Right atrium auricular region (tissue), 2 donors: ENCODE measurements at regions not wholly inside any gene's neighbourhood (a gene's known extent, or its start where the extent isn't known, plus 50 kb on each side); places are given as distances from the start of the nearest gene placed in this dataset.

Source experiments
- DNase-seq: peaks from one replicate; pipeline ENCODE4 v3.0.0-alpha.2; 2019; ENCODE audit warnings: low spot score
- H3K27ac ChIP-seq, 2 donors: fragments of 200-600 bp; sonication (generic); 1 replicate in 1 of 2; 2 replicates in 1 of 2; pipeline ENCODE4 v1.5.1; 2016 to 2019
- H3K27me3 ChIP-seq, 2 donors: fragments of 200-600 bp; sonication (generic); one replicate each; pipeline versions ENCODE4 v1.5.1 to v1.6.0; 2017 to 2019
- H3K36me3 ChIP-seq: fragments of 200-600 bp; sonication (generic); one replicate; pipeline ENCODE4 v1.5.1; 2016
- H3K4me1 ChIP-seq, 2 donors: fragments of 200-600 bp; sonication (generic); one replicate each; pipeline versions ENCODE4 v1.5.1 to v1.6.0; 2017 to 2019
- H3K4me3 ChIP-seq, 2 donors: fragments of 200-600 bp; sonication (generic); 1 replicate in 1 of 2; 2 replicates in 1 of 2; pipeline ENCODE4 v1.5.1; 2017 to 2019; ENCODE audit warnings: mild to moderate bottlenecking in 1 of 2, moderate library complexity in 1 of 2
- H3K9me3 ChIP-seq, 2 donors: fragments of 200-600 bp; sonication (generic); one replicate each; pipeline ENCODE4 v1.5.1; 2019
- CTCF ChIP-seq, 2 donors: fragments of 200-600 bp; sonication (generic); IDR thresholded peaks; one replicate each; pipeline ENCODE4 v1.5.1; 2019; ENCODE audit warnings: antibody characterized with exemption in 2 of 2

DNA sequence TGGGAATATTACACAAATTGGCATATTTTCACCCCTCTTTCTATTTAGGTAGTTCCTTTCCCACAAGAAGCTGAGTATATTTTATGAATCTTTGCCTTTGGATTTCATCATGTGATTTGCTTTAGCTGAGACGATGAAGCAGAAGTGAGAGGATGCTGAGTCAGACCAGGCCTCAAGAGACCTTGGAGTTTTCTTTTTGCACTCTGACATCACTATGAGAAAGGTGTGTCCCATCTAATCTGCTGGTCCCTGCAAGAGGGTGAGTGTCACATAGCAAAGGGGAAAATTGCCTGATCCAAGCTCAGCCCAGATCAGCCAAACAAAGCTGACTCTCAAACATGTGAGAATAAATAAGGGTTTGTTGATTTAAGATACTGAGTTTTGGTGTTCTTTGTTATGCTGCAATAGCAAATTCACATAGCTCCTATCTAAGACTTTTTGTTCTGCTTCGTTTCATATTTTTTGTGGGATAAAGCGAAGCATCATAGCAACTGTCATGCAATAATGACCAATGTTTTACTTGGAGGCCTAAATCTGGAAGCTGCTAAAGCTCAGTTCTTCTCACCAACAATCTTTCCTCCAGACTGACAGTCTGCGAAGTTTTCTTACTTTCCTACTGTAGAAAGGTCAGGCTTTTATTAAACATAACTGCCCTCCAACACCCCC is 176.9 kb downstream of the PDHA2 start:
- Histone ChIP-seq H3K36me3 (no peaks in the 10 kb centered on the region), H3K4me3 (no peak overlapping the region), H3K27ac (no peak overlapping the region), H3K4me1 (no peaks in the 10 kb centered on the region), H3K27me3 (no peaks in the 10 kb centered on the region), H3K9me3 (no peaks in the 10 kb centered on the region)
- no peak for TF ChIP-seq CTCF (IDR thresholded peaks at IDR 0.05)
- no peak for DNase-seq

GRCh38 chr4:96025011-96025410 is 185.1 kb downstream of the PDHA2 start:
- Histone ChIP-seq H3K27ac (no peak overlapping the region), H3K4me3 (no peak overlapping the region), H3K36me3 (no peaks in the 10 kb centered on the region), H3K27me3 (no peaks in the 10 kb centered on the region), H3K9me3 (no peaks in the 10 kb centered on the region), H3K4me1 (no peaks in the 10 kb centered on the region)
- DNase-seq: no peak
- no peak for TF ChIP-seq CTCF (IDR thresholded peaks at IDR 0.05)

DNA sequence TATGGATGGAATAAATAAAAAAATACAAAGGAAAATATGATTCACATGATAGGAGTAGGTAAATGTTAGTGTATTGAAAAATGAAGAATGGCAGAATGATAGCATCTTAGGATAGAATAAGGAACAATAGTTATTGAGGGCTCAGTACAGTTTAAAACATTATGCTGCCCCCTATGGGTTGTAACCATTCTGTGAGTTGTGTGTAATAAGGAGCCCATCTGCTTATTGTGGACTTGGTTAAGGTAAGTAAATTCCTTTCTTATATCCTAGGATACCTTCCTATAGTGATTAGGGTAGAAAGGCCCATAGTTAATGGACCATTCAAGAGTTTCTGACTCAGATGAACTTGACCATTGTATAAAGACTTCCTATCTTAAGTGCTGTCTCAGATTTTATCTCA is 195.8 kb downstream of the PDHA2 start:
- no peak for DNase-seq
- Histone ChIP-seq H3K4me3 (no peak overlapping the region), H3K4me1 (no peaks in the 10 kb centered on the region), H3K9me3 (no peaks in the 10 kb centered on the region), H3K36me3 (no peaks in the 10 kb centered on the region), H3K27ac (no peak overlapping the region), H3K27me3 (no peaks in the 10 kb centered on the region)
- peak in 1 of 2 donors; percentile 55 for TF ChIP-seq CTCF (IDR thresholded peaks at IDR 0.05)

- H3K4me3 ChIP-seq: no peak overlapping the region
- no peaks in the 10 kb centered on the region for H3K36me3 ChIP-seq
- no peaks in the 10 kb centered on the region for H3K4me1 ChIP-seq
- H3K9me3 ChIP-seq: no peaks in the 10 kb centered on the region
- no peak for DNase-seq
- no peaks in the 10 kb centered on the region for H3K27me3 ChIP-seq
- H3K27ac ChIP-seq: no peak overlapping the region
- TF ChIP-seq CTCF (IDR thresholded peaks at IDR 0.05): no peak
Measured at GRCh38 chr4:96036781-96037180, 196.9 kb downstream of the PDHA2 start.

DNA sequence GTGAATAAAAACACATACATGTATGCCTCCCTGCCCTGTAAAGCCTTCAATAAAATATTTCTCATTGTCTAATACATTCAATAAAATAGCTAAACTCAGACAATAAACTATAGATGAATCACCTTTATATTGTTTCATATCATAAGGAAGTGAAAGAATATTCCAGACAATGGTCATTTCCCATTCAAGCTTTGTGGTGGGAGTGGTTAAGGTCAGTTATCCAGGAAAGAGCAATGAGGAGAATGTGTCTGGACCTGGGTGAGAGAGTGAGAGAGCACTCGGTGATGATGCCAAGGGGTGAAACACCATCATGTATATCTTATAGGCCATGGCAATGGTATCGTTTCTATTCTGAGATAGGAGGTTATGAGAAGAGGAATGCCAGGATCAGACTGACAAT is 197.8 kb downstream of the PDHA2 start:
- Histone ChIP-seq H3K4me3 (no peak overlapping the region), H3K27me3 (no peaks in the 10 kb centered on the region), H3K9me3 (no peaks in the 10 kb centered on the region), H3K27ac (no peak overlapping the region), H3K36me3 (no peaks in the 10 kb centered on the region), H3K4me1 (no peaks in the 10 kb centered on the region)
- no peak for TF ChIP-seq CTCF (IDR thresholded peaks at IDR 0.05)
- DNase-seq: no peak

GRCh38 chr4:96039217-96039616 is 199.3 kb downstream of the PDHA2 start:
- no peaks in the 10 kb centered on the region for H3K27me3 ChIP-seq
- no peaks in the 10 kb centered on the region for H3K9me3 ChIP-seq
- no peak overlapping the region for H3K4me3 ChIP-seq
- no peak overlapping the region for H3K27ac ChIP-seq
- no peak for DNase-seq
- H3K36me3 ChIP-seq: no peaks in the 10 kb centered on the region
- TF ChIP-seq CTCF (IDR thresholded peaks at IDR 0.05): no peak
- no peaks in the 10 kb centered on the region for H3K4me1 ChIP-seq
